ENCODE measurements at regions not wholly inside any gene's neighbourhood (a gene's known extent, or its start where the extent isn't known, plus 50 kb on each side); places are given as distances from the start of the nearest gene placed in this dataset.

GRCh38 chr22:47976219-47976618 is 1213.8 kb downstream of the TBC1D22A start:
- DNase-seq, result no peak

- no peak for DNase-seq
Observed at GRCh38 chr22:47967831-47968230, 1205.4 kb downstream of the TBC1D22A start.

DNA sequence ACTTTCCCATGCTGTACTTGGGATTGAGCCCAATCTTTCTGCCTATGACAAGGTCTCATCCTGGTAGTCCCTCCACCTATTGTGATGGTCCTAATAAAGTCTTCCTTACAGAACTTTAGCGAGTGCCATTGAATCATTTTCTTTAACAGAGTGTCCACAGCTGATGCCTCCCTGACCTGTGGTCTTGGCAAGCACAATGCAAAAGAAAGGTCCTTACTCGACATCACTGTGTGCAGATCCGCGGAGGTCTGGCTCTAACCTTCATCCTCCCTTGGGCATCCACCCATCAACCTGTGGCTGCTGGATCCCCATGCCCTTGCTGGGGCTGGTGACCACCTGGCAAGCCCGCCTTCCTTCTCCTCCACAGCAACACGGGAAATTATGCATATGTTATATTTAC is 1203.9 kb downstream of the TBC1D22A start:
- no peak for DNase-seq

GRCh38 chr22:47965896-47966295 is 1203.4 kb downstream of the TBC1D22A start:
- DNase-seq, result no peak

DNA sequence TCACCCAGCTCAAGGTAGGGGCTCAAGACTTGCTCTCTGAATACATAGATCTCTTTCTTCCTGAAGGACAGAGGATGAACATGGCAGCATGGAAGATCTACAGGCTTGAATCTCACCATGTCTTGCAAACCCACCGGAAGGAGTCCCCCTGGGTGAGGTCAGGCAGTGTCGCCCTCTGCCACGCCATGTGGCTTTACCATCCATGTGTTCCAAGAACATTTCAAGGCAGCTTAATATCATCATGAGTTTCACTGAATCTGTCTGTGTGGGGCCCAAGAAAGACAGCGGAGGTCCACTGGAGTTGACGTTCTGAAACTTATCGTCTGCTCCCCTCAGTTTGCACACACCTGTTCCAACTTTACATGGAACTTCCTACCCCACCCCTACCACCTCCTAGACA is 1202.6 kb downstream of the TBC1D22A start:
- no peak for DNase-seq

- no peak for DNase-seq
Observed at GRCh38 chr22:47963660-47964059, 1201.2 kb downstream of the TBC1D22A start.

- no peak for DNase-seq
Observed at GRCh38 chr22:47957649-47958048, 1195.2 kb downstream of the TBC1D22A start.

GRCh38 chr22:47954107-47954506 is 1191.7 kb downstream of the TBC1D22A start:
- DNase-seq, result no peak

- no peak for DNase-seq
Observed at GRCh38 chr22:47944941-47945340, 1182.5 kb downstream of the TBC1D22A start.

GRCh38 chr22:47943729-47944700 is 1181.6 kb downstream of the TBC1D22A start:
- DNase-seq, result no peak

DNA sequence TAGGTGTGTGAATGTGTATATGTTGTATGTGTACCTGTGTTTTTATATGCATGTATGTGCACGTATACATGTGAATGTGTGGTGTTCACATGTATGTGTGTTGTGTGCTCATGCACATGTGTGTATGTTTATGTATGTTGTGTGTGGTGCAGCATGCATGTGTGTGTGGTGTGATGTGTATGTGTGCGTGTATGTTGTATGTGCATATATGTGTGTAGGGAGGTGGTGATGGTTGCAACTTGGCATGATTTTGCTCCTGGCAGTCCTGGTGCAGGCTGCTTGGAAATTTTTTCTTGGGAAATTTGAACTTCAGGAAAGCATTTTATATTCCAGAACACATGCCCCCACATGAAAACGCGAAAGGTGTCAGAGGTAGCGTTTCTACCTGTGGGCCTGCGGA is 1177.8 kb downstream of the TBC1D22A start:
- no peak for DNase-seq

GRCh38 chr22:47933891-47934290 is 1171.4 kb downstream of the TBC1D22A start:
- DNase-seq, result no peak

GRCh38 chr22:47933226-47933625 is 1170.8 kb downstream of the TBC1D22A start:
- DNase-seq, result no peak

GRCh38 chr22:47929646-47930185 is 1167.3 kb downstream of the TBC1D22A start:
- DNase-seq, result no peak

DNA sequence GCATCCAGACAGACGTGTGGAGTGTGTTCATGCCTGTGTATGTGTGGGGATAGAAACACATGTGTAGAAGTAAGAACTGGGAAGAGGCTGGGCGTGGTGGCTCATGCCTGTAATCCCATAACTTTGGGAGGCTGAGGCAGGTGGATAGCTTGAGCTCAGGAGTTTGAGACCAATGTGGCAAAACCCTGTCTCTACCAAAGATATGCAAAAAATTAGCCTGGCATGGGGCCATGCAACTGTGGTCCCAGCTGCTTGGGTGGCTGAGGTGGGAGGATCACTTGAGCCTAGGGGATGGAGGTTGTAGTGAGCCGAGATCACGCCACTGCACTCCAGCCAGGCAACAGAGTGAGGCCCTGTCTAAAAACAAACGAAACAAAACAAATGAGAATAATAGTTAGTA is 1166.6 kb downstream of the TBC1D22A start:
- DNase-seq, result no peak

DNA sequence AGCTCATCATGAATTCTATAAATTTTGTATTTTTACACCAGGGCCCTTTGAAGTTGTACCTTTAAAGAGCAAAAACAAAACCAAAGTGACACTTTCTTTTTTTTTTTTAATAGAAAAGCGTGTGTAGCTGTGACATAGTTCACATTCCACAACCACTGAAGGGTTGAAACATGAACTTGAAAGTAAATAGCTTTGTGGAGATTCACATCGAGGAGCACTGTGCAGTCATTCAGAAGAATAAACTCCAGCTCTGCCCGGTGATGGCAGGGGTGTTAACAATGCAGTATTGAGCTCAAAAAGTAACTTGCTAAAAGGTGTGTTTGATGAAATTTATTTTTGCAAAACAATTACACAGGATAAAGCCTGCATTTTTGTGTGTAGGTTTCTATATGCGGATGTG is 1166.2 kb downstream of the TBC1D22A start:
- no peak for DNase-seq

DNA sequence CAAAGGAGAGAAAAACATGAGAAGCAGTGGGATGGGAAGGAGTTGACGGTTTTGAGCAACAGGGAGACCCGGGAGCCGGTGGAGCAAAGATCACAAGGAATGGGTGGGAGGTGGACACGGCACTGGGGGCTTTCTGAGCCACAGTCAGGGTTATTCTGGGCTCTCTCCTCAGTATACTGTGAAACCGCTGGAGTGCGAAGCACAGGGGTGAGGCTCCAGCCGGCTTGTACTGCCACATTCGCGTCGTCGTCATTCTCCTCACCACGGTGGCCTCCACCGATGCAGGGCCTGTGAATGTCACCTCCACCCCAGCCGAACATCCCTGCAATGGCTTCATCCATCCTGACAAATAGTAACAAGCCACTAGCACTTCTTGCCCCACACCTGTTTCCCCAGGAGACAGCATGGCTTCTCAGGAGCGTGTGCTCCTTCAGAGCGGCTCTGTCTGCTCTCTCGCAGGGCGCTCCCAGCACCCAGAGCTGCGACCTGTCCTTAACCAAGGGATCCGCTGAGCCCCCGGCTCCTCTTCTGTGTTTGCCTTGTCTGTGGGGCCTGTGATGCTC is 1165.3 kb downstream of the TBC1D22A start:
- no peak for DNase-seq

DNA sequence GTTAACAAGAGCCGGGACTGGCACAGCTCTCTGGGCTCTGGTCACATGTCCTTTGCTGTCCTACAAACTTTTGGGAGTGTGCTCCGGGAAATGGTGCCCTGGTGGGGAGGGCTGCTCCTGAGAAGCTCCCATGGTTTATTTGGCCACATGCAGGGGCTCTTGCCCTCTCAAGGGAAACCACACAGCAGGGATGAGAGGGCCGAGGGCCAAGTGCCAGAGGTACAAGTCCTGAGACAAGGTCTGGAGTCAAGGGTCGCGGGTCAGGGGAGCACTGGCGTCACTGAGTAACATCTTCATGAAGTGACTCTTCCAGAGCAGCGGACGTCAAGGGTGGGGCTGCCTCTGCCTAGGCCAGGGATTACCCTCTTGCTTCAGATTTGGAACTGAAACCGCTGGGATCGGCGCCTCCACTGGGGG is 1160.6 kb downstream of the TBC1D22A start:
- DNase-seq, result no peak

DNA sequence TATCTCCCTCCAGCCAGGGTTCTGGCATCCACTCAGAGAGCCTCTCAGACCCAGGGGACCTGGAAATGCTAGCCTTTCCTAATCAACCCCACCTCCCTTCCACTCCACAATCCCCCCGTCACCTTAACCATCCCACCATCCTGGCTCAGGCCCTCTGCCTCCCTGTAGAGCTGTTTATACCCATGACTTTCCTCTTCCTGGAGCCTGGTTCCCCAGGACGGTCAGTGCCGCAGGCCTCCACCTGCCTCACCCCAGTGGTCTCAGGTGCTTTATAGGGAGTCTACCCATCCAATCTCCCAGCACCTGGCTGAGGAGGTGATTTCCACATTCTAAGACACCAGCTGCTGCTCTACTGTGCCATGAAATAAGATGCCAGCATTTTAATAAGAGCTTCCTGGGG is 1159.5 kb downstream of the TBC1D22A start:
- no peak for DNase-seq

DNA sequence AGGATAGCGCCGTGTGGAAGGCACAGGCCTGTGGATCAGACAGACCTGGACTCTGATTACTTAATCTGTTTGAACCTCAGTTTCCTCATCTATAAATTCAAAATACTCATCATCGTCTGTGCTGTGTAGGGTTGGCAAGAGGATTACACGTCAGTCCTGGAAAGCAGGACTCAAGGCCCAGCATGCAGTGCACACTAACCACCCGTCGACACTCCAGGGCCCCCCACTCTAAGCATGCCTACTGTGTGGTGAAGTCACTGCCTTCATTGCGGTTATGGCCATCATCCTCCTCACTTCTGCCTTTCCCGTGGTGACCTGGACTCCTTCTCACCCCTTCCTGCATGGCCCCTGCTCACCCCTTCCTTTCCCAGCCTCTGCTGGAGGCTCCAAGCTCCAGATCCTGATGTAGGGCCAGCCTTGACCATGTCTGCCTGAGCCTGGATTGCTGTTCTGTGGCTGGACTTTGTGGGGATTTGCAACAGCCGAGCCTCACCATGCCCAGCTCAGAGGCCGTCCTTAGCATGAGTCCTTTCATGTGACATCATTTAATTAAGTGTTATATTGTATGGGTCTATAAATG is 1158.0 kb downstream of the TBC1D22A start:
- no peak for DNase-seq

DNA sequence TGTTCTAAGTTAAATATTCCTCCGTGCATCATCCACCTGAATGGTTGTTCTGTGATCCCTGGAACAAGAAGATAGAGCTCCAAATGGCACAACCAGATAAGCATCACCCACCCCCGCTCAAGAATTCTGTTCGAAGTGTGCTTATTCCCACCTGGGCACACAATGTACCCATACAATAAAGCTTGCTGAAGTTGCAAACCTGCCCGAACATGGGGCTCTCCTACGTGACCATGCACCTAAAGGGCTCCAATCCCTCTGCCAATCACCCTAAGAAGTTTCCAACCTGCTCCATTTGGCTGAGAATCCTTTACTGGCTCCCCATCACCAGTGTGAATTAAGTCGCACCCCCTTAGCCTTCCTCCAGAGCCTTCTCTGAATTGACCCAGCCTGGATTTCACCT is 1157.4 kb downstream of the TBC1D22A start:
- no peak for DNase-seq

- DNase-seq, result no peak
Observed at GRCh38 chr22:47919001-47919441, 1156.6 kb downstream of the TBC1D22A start.

- no peak for DNase-seq
Observed at GRCh38 chr22:47918276-47918921, 1155.9 kb downstream of the TBC1D22A start.
